Left ventricle myocardium inferior (tissue), 1 donor: ENCODE measurements at regions not wholly inside any gene's neighbourhood (a gene's known extent, or its start where the extent isn't known, plus 50 kb on each side); places are given as distances from the start of the nearest gene placed in this dataset.

Source experiments
- DNase-seq: peaks from one replicate; pipeline ENCODE4 v3.0.0-alpha.2; 2020
- H3K27ac ChIP-seq: fragments of 200-600 bp; replicated peaks from 2 replicates; pipeline ENCODE4 v1.8.0; 2021
- H3K27me3 ChIP-seq: fragments of 200-600 bp; 2 replicates; pipeline ENCODE4 v1.8.0; 2021; ENCODE audit warnings: low read depth
- H3K36me3 ChIP-seq: fragments of 200-600 bp; 2 replicates; pipeline ENCODE4 v1.8.0; 2021
- H3K4me1 ChIP-seq: fragments of 200-600 bp; 2 replicates; pipeline ENCODE4 v1.8.0; 2021
- H3K4me3 ChIP-seq: fragments of 200-600 bp; 2 replicates; pipeline ENCODE4 v1.8.0; 2021; ENCODE audit warnings: mild to moderate bottlenecking, moderate library complexity
- H3K9me3 ChIP-seq: fragments of 200-600 bp; replicated peaks from 2 replicates; pipeline ENCODE4 v1.8.0; 2021
- intact Hi-C: fragments of 100-400 bp; cut with micrococcal nuclease; formaldehyde crosslinking; loops from one replicate; pipeline ENCODE4 v1.11.0; 2022
- TF ChIP-seq, protein P1 (sequence below): fragments of 200-600 bp; IDR thresholded peaks from 2 replicates; pipeline ENCODE4 v1.8.0; 2021; ENCODE audit warnings: antibody characterized with exemption, mild to moderate bottlenecking, borderline replicate concordance
- donor health status: DM: no; HTN: yes; CAD: no; lungs with severe emphysema.

DNA sequence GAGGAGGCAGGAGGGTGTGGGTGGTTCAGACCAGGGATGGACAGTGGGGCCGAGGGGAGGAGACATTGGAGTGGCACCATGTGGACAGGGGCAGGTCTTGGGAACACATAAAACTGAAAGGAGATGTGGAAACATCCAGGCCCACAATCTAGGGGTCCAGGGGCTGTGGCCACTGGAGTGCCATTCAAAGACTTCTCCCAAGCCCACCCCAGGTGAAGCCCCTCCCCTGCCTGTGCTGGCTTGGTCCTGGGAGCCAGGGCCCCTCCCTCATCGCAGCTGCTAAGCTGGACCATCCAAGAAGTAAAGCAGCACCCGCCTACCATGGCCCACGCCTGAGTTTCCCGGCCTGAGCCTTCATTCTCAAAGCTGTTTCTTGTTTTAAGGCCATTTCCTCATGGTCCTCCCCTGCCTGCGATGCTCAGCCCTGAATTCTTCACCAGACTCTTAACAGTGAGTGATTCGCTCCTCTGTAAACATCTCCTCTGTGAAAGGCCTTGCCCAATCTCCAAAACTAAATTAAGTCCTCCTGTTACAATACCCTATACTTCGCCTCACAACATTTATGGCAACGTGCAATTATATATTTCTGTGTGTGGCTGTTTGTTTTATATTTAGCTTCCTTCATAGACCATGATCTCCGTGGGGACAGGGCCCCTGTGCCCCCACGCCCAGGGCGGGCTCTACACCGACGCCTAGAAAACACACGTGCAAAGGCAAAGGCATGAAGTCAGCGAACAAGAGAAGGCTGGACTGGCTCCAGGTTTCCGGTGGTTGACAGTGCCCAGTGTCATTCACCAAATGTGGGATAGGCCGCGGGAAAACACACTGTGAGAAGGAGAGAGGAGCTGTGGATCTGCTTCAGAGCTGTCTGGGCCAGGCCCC, 267.8 kb downstream of the ERMARD start:
- Histone ChIP-seq H3K9me3 (no peaks in the 10 kb centered on the region), H3K4me1 (peaks cover 15% of the 10 kb centered on the region), H3K27me3 (peaks cover 18% of the 10 kb centered on the region), H3K36me3 (no peaks in the 10 kb centered on the region), H3K4me3 (no peak overlapping the region), H3K27ac (peak overlapping the region; percentile 42)
- intact Hi-C loops = no loop called here
- no peak for DNase-seq
- TF ChIP-seq, protein P1, sequence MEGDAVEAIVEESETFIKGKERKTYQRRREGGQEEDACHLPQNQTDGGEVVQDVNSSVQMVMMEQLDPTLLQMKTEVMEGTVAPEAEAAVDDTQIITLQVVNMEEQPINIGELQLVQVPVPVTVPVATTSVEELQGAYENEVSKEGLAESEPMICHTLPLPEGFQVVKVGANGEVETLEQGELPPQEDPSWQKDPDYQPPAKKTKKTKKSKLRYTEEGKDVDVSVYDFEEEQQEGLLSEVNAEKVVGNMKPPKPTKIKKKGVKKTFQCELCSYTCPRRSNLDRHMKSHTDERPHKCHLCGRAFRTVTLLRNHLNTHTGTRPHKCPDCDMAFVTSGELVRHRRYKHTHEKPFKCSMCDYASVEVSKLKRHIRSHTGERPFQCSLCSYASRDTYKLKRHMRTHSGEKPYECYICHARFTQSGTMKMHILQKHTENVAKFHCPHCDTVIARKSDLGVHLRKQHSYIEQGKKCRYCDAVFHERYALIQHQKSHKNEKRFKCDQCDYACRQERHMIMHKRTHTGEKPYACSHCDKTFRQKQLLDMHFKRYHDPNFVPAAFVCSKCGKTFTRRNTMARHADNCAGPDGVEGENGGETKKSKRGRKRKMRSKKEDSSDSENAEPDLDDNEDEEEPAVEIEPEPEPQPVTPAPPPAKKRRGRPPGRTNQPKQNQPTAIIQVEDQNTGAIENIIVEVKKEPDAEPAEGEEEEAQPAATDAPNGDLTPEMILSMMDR = no peak

GRCh38 chr6:170018422-170018935, 267.1 kb downstream of the ERMARD start:
- Histone ChIP-seq H3K9me3 (peaks cover under 1% of the 10 kb centered on the region), H3K27me3 (peaks cover 13% of the 10 kb centered on the region), H3K4me1 (peaks cover 9% of the 10 kb centered on the region), H3K27ac (no peak overlapping the region), H3K36me3 (no peaks in the 10 kb centered on the region), H3K4me3 (no peak overlapping the region)
- intact Hi-C loops = no loop called here
- TF ChIP-seq, protein P1 = no peak
- DNase-seq = no peak

DNA sequence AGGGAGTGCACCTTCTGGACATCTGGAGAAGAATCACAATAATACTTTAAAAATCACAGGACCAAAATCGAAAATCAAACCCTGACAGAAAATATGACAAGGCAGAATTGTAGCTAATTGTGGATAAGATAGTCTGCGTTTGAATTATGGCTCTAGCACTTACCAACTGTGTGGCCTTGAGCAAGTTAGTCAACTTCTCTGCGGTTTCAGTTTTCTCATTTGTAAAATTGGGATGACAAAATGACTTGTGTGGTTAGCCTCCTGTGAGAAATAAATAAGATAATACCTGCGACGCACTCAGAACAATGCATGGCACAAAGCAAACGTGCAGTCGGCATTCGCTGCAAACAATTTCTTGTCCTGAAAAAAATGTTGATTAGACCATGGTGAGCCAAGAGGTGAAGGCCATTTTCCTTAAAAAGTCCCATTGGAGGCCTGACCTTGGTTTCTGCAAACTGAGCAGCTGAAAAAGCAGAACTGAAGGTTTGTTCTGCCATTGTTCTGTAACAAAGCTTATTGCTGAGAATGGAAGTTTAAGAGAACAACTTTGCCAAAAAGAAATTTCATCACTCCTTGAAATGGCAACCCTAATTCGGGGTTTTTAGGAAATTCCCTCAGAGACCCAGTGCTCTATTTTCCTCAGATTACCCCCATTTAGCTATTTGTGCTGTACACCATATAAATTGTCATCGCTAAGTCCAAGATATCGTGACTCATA, 266.3 kb downstream of the ERMARD start:
- no peak overlapping the region for H3K4me3 ChIP-seq
- no peaks in the 10 kb centered on the region for H3K36me3 ChIP-seq
- intact Hi-C loops = no loop called here
- DNase-seq = no peak
- H3K4me1 ChIP-seq = peaks cover 1% of the 10 kb centered on the region
- peaks cover 6% of the 10 kb centered on the region for H3K27me3 ChIP-seq
- H3K9me3 ChIP-seq = peaks cover 5% of the 10 kb centered on the region
- no peak overlapping the region for H3K27ac ChIP-seq
- TF ChIP-seq, protein P1 = no peak

- H3K4me3 ChIP-seq = no peak overlapping the region
- no peaks in the 10 kb centered on the region for H3K36me3 ChIP-seq
- peaks cover 25% of the 10 kb centered on the region for H3K4me1 ChIP-seq
- intact Hi-C loops = no loop called here
- H3K27me3 ChIP-seq = no peaks in the 10 kb centered on the region
- H3K27ac ChIP-seq = no peak overlapping the region
- TF ChIP-seq, protein P1 = no peak
- peaks cover 5% of the 10 kb centered on the region for H3K9me3 ChIP-seq
- DNase-seq = no peak
Observed at GRCh38 chr6:170013815-170014214, 262.4 kb downstream of the ERMARD start.

GRCh38 chr6:170012037-170012330, 260.6 kb downstream of the ERMARD start:
- no peak overlapping the region for H3K4me3 ChIP-seq
- no peaks in the 10 kb centered on the region for H3K27me3 ChIP-seq
- DNase-seq = no peak
- intact Hi-C loops = no loop called here
- peaks cover 25% of the 10 kb centered on the region for H3K4me1 ChIP-seq
- H3K9me3 ChIP-seq = peaks cover 5% of the 10 kb centered on the region
- no peaks in the 10 kb centered on the region for H3K36me3 ChIP-seq
- TF ChIP-seq, protein P1 = no peak
- peak overlapping the region; percentile 88 for H3K27ac ChIP-seq
